ENCODE measurements at regions not wholly inside any gene's neighbourhood (a gene's known extent, or its start where the extent isn't known, plus 50 kb on each side); places are given as distances from the start of the nearest gene placed in this dataset.

DNA sequence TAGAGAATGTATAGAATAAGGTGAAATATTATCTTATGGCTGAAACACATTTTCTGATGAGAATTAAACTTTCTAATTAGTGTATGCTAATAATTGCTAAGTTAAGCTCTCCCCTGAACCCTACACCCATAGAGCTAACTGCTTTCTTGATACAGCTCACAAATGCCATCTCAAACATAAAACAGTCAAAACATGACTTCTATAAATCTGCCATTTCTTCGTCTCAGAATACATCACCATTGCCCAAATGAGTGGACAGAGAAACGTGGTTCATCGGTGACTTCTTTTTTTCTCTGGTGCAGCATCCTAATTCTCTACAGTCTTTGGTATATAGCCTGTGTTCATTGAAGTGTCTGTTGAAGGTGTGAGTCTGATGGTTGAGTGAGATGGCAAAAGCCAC is 554.6 kb downstream of the NLGN4X start:
- H3K79me2 ChIP-seq (ENCODE audit: insufficient read depth) = no peaks in the 10 kb centered on the region
- H3K36me3 ChIP-seq (replicated peaks in 1 of 2; ENCODE audit: control insufficient read depth in 1 of 2, insufficient read depth in 2 of 2, low read length in 1 of 2) = no peaks in the 10 kb centered on the region
- POLR2A ChIA-PET = no interaction called here
- no peaks in the 10 kb centered on the region for H3F3A ChIP-seq (replicated peaks; ENCODE audit: insufficient read depth)
- no peaks in the 10 kb centered on the region for H3K4me1 ChIP-seq (ENCODE audit: control insufficient read depth in 1 of 2, insufficient read depth in 2 of 2, low read depth in 1 of 2, low read length in 1 of 2)
- no peak for DNase-seq
- WGBS (ENCODE audit: low lambda C conversion rate) = 13% methylated on average over 3 of the region's 3 CpGs
- CTCF ChIA-PET = no interaction called here
- no peak overlapping the region for H3K4me2 ChIP-seq
- no peak for TF ChIP-seq NRF1 (IDR thresholded peaks at IDR 0.05; ENCODE audit: low read depth, low read length)
- TF ChIP-seq FOSL2 (IDR thresholded peaks at IDR 0.05; ENCODE audit: borderline replicate concordance, low read depth) = no peak
- TF ChIP-seq IRF3 (IDR thresholded peaks at IDR 0.05; ENCODE audit: low read depth, low read length) = no peak
- no peak for TF ChIP-seq MEF2A (IDR thresholded peaks at IDR 0.05; ENCODE audit: borderline replicate concordance, low read depth)
- TF ChIP-seq GABPA (IDR thresholded peaks at IDR 0.05; ENCODE audit: low read depth) = no peak
- no peak for TF ChIP-seq RFX5 (IDR thresholded peaks at IDR 0.05; ENCODE audit: low read length)
- TF ChIP-seq, protein P1, sequence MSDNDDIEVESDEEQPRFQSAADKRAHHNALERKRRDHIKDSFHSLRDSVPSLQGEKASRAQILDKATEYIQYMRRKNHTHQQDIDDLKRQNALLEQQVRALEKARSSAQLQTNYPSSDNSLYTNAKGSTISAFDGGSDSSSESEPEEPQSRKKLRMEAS (IDR thresholded peaks at IDR 0.05; ENCODE audit: low read depth) = no peak
- TF ChIP-seq, protein P2, sequence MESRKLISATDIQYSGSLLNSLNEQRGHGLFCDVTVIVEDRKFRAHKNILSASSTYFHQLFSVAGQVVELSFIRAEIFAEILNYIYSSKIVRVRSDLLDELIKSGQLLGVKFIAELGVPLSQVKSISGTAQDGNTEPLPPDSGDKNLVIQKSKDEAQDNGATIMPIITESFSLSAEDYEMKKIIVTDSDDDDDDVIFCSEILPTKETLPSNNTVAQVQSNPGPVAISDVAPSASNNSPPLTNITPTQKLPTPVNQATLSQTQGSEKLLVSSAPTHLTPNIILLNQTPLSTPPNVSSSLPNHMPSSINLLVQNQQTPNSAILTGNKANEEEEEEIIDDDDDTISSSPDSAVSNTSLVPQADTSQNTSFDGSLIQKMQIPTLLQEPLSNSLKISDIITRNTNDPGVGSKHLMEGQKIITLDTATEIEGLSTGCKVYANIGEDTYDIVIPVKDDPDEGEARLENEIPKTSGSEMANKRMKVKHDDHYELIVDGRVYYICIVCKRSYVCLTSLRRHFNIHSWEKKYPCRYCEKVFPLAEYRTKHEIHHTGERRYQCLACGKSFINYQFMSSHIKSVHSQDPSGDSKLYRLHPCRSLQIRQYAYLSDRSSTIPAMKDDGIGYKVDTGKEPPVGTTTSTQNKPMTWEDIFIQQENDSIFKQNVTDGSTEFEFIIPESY (IDR thresholded peaks at IDR 0.05; ENCODE audit: borderline replicate concordance, low read depth) = no peak
- no peak for TF ChIP-seq ELF1 (IDR thresholded peaks at IDR 0.05)
- TF ChIP-seq POLR2AphosphoS5 (IDR thresholded peaks at IDR 0.05; ENCODE audit: low read depth, low read length) = no peak
- TF ChIP-seq MXI1 (IDR thresholded peaks at IDR 0.05; ENCODE audit: low read depth, low read length) = no peak
- no peak for TF ChIP-seq FOXM1 (IDR thresholded peaks at IDR 0.05; ENCODE audit: low read depth)
- H3K9ac ChIP-seq = no peak overlapping the region
- peaks cover 3% of the 10 kb centered on the region; the same call in 1 of the 2 replicates for H3K9me3 ChIP-seq
- H3K9me2 ChIP-seq = no peaks in the 10 kb centered on the region
- no peak overlapping the region for H3K27ac ChIP-seq (ENCODE audit: low read depth in 2 of 2, low read length in 1 of 2)
- no peaks in the 10 kb centered on the region for H4K20me1 ChIP-seq (ENCODE audit: insufficient read depth)
- H2AFZ ChIP-seq (ENCODE audit: low read depth) = no peak overlapping the region
- H3K4me3 ChIP-seq (ENCODE audit: low read depth in 2 of 2, low read length in 1 of 2) = no peak overlapping the region
- no peaks in the 10 kb centered on the region for H3K27me3 ChIP-seq (ENCODE audit: insufficient read depth)

DNA sequence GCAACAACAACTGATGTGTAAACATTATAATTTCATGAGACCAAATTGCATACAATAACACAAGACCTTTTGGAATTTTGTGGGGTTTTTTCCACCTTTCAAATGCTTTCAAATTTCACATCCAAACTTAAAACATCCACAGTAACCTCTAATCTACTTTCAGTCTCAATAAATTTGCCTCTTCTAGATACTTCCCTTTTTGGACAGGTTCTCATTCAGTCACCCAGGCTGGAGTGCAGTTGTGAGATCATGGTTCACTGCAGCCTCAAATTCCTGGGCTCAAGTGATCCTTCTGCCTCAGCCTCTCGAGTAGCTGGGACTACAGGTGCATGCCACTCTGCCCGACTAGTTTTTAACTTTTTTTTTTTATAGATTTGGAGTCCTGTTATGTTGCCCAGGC is 556.6 kb downstream of the NLGN4X start:
- H3F3A ChIP-seq (replicated peaks; ENCODE audit: insufficient read depth) = no peaks in the 10 kb centered on the region
- no peak overlapping the region for H3K4me3 ChIP-seq (ENCODE audit: low read depth in 2 of 2, low read length in 1 of 2)
- no peak overlapping the region for H3K27ac ChIP-seq (ENCODE audit: low read depth in 2 of 2, low read length in 1 of 2)
- H3K27me3 ChIP-seq (ENCODE audit: insufficient read depth) = no peaks in the 10 kb centered on the region
- no peaks in the 10 kb centered on the region for H3K9me2 ChIP-seq
- H3K36me3 ChIP-seq (replicated peaks in 1 of 2; ENCODE audit: control insufficient read depth in 1 of 2, insufficient read depth in 2 of 2, low read length in 1 of 2) = no peaks in the 10 kb centered on the region
- 2% methylated on average over 2 of the region's 2 CpGs for WGBS (ENCODE audit: low lambda C conversion rate)
- H4K20me1 ChIP-seq (ENCODE audit: insufficient read depth) = no peaks in the 10 kb centered on the region
- no peaks in the 10 kb centered on the region for H3K79me2 ChIP-seq (ENCODE audit: insufficient read depth)
- no peak overlapping the region for H3K9ac ChIP-seq
- H2AFZ ChIP-seq (ENCODE audit: low read depth) = no peak overlapping the region
- CTCF ChIA-PET = no interaction called here
- POLR2A ChIA-PET = no interaction called here
- H3K4me2 ChIP-seq = no peak overlapping the region
- no peak for DNase-seq
- peaks cover 5% of the 10 kb centered on the region; the same call in 1 of the 2 replicates for H3K9me3 ChIP-seq
- no peaks in the 10 kb centered on the region for H3K4me1 ChIP-seq (ENCODE audit: control insufficient read depth in 1 of 2, insufficient read depth in 2 of 2, low read depth in 1 of 2, low read length in 1 of 2)
- TF ChIP-seq TCF12 (IDR thresholded peaks at IDR 0.05) = no peak
- TF ChIP-seq RAD21 (IDR thresholded peaks at IDR 0.05; ENCODE audit: low read length) = no peak
- TF ChIP-seq SMC3 (IDR thresholded peaks at IDR 0.05; ENCODE audit: low read depth, low read length) = no peak
- TF ChIP-seq, protein P2 (IDR thresholded peaks at IDR 0.05; ENCODE audit: borderline replicate concordance, low read depth) = no peak
- no peak for TF ChIP-seq SIN3A (IDR thresholded peaks at IDR 0.05; ENCODE audit: borderline replicate concordance, low read depth, low read length)
- no peak for TF ChIP-seq MEF2A (IDR thresholded peaks at IDR 0.05; ENCODE audit: borderline replicate concordance, low read depth)
- no peak for TF ChIP-seq MXI1 (IDR thresholded peaks at IDR 0.05; ENCODE audit: low read depth, low read length)
- no peak for TF ChIP-seq ELF1 (IDR thresholded peaks at IDR 0.05)
- no peak for TF ChIP-seq USF2 (IDR thresholded peaks at IDR 0.05; ENCODE audit: borderline replicate concordance, low read depth, low read length)
- no peak for TF ChIP-seq FOXM1 (IDR thresholded peaks at IDR 0.05; ENCODE audit: low read depth)
- TF ChIP-seq IRF3 (IDR thresholded peaks at IDR 0.05; ENCODE audit: low read depth, low read length) = no peak
- no peak for TF ChIP-seq PBX3 (IDR thresholded peaks at IDR 0.05)
- TF ChIP-seq RFX5 (IDR thresholded peaks at IDR 0.05; ENCODE audit: low read length) = no peak

All from SK-N-SH (cell line).